Heart left ventricle (tissue), 13 donors: ENCODE measurements at regions not wholly inside any gene's neighbourhood (a gene's known extent, or its start where the extent isn't known, plus 50 kb on each side); places are given as distances from the start of the nearest gene placed in this dataset.

Source experiments
- CTCF ChIP-seq, 12 donors: fragments of 200-600 bp; sonication (generic) in 4 of 12; IDR thresholded peaks; one replicate each; pipeline versions ENCODE4 v1.5.0 to v1.8.0; 2018 to 2022; ENCODE audit warnings: antibody characterized with exemption in 12 of 12, mild to moderate bottlenecking in 5 of 12
- POLR2A ChIP-seq, 2 donors: fragments of 450-650 bp; IDR thresholded peaks; one replicate each; pipeline ENCODE4 v1.6.1; 2017; ENCODE audit warnings: antibody characterized with exemption in 2 of 2, mild to moderate bottlenecking in 2 of 2, moderate library complexity in 2 of 2
- donor health status: ischemic (EF 13 %, LVEDD 7.1; RV severe dilation, severe dysfunction).
- donor health status: DM: no; HTN: yes; CAD: no.
- donor health status: DM: no; HTN: no; CAD: no.
- donor health status: ischemic (EF 25% LVEDD 6.9; RV normal size, moderate dysfunction).
- donor health status: ischemic (EF 25% LVEDD 5.7; RV mildly dilated, moderate dysfunction).
- donor health status: ischemic (EF 35%, LVEDD 5.7; RV mildly dilated, moderate dysfunction).
- donor health status: nonischemic (EF 11% LVEDD 7.7; RV severe dilation, severe dysfunction).
- donor health status: DM: yes; HTN: yes; CAD: no.
- donor health status: PGD.
- donor health status: ischemic (EF 29% LVEDD 5.4; RV normal size, mild dysfunction).
- donor health status: nonischemic (EF 23%, LVEDD 6.1; RV moderate dilation, normal function).

GRCh38 chr12:87085286-87085685 is 829.1 kb upstream of the MGAT4C start:
- TF ChIP-seq CTCF (IDR thresholded peaks at IDR 0.05) (no peak), POLR2A (IDR thresholded peaks at IDR 0.05) (no peak)
